SK-N-MC (cell line): ENCODE measurements at regions not wholly inside any gene's neighbourhood (a gene's known extent, or its start where the extent isn't known, plus 50 kb on each side); places are given as distances from the start of the nearest gene placed in this dataset.
A peak's percentile ranks its signal among the peaks of the same experiment; 100 is the strongest.

Source experiments
- EZH2 ChIP-seq: fragments of 200-600 bp; sonication (generic); IDR thresholded peaks from one replicate; pipeline ENCODE4 v1.6.1; 2017; ENCODE audit warnings: antibody characterized with exemption
- POLR2AphosphoS5 ChIP-seq: IDR thresholded peaks from 2 replicates; pipeline ENCODE4 v1.6.1; 2012; ENCODE audit warnings: mild to moderate bottlenecking, low read depth, low read length, borderline replicate concordance

- TF ChIP-seq EZH2: peak; percentile 4
- no peak for TF ChIP-seq POLR2AphosphoS5
These were observed 92.0 kb upstream of the PRDM1 start for GRCh38 chr6:105994118-105994590.
